ENCODE measurements at regions not wholly inside any gene's neighbourhood (a gene's known extent, or its start where the extent isn't known, plus 50 kb on each side); places are given as distances from the start of the nearest gene placed in this dataset.
"Not testable (repeated sequence)": the region's sequence is repeated elsewhere in the genome, so short reads cannot be mapped to it uniquely, and the experiment has no call there.

DNA sequence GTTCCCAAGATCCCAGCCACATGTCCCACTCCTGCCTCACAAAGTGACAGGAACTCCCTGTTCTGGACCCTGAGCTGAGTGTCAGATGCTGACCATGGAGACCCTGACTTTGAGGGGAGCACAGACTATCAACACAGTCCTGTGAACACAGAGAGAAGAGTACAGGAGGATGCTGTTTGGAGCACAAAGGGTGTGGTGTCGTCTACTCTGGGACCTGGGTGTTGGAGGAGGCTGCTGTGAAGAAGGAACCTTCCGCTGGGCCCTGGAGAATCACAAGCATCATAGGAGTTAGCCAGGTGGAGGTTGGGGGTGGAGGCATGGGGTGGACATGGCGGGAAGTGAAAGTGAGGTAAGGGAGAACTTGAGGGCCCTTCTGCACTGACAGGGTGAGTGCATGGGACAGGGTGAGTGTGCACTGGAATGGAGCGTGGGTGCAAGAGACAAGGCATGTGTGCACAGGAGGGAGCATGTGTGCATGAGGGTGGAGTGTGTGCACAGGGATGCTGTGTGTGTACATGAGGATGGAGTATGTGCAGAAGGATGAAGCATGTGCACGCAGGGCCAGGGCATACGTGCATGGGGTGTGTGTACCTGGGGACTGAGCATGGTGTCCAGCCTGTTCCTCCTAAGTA lies 70.7 kb upstream of the ANTXRL start:
- DNase-seq (no peak), ATAC-seq (replicated peaks in 1 of 2) (no peak)
- Mint-ChIP-seq H3K9me3 (no peaks in the 10 kb centered on the region), H3K27me3 (ENCODE audit: low read depth) (no peaks in the 10 kb centered on the region), H3K27ac (no peak overlapping the region), H3K4me1 (ENCODE audit: low read depth) (peaks cover 10% of the 10 kb centered on the region), H3K4me3 (no peak overlapping the region), H3K36me3 (ENCODE audit: insufficient read depth in 2 of 2) (peaks cover 2 to 3% of the 10 kb centered on the region in 2 donors)

DNA sequence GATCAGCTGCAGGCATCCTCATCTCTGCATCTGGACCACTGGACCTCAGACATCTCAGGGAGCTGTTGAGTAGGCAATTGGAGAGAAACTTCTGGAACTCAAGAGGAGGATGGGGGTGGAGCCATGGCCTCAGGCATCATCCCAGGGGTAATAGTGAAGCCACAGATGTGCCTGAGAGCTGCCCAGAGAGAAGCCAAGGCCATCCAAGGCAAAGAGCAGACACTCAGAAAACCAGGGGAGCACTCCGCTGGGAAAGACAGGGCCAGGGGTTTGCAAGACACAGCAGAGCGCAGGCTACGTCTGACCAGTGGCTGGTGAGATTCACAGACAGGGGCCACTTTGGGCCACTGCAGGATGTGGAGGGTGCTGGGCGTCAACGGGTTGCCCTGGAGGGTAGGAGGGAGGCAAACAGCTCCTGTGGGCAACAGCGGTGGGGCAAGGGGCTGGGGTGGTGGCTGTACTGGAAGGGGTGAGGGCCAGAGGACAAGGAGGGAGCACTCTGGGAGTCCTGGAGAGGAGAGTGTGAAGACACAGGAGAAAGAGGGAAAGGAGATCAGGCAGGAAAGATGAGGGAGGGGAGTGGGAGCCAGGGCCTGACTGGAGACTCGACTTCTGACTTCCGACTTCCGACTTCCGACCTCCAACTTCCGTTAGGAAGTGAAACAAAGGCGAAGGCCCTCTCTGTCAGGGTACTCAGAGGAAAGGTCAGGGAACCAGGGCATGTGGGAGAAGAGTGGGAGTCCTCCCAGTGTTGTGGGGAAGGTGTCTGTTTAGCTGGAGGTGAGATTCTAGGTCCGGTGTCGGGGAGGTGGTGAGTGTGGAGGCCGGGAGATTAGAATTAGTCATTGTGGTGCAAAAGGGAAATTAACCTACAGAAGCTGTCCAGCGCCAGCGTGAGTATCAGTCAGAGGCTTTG lies 69.7 kb upstream of the ANTXRL start:
- Mint-ChIP-seq H3K9me3 (no peaks in the 10 kb centered on the region), H3K27me3 (ENCODE audit: low read depth) (no peaks in the 10 kb centered on the region), H3K27ac (no peak overlapping the region), H3K4me3 (no peak overlapping the region), H3K36me3 (ENCODE audit: insufficient read depth in 2 of 2) (peaks cover 2 to 3% of the 10 kb centered on the region in 2 donors), H3K4me1 (ENCODE audit: low read depth) (peaks cover 10% of the 10 kb centered on the region)
- peak in 1 of 2 donors; percentile 35 for ATAC-seq (replicated peaks in 1 of 2)
- DNase-seq: no peak

DNA sequence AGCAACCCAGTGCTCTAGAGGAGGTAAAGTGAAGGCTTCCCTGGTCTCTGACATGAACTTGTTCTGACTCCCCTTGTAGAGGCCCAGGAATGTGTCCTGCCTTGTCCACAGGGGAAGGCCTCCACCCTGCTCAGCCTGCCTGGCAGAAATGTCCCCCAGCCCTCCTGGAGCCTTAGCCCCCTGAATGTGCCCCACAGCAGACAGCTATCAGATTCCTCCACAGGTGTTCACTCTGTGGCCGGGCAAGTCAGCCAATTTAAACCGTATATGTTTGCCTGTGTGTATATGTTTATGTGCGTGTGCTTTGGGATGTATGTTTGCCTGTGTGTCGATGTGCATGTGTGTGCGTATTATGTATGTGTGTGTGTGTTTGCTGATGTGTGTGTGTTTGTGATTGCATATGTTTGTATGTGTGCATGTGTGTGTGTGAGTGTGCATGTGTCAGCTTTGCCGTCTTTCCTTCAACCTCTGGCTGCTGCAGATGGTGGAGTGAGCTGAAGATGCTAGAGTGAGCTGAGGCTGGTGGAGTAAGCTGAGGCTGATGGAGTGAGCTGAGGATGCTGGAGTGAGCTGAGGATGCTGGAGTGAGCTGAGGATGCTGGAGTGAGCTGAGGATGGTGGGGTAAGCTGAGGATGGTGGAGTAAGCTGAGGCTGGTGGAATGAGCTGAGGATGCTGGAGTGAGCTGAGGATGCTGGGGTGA lies 68.9 kb upstream of the ANTXRL start:
- Mint-ChIP-seq H3K4me3 (no peak overlapping the region), H3K9me3 (no peaks in the 10 kb centered on the region), H3K4me1 (ENCODE audit: low read depth) (peaks cover 10% of the 10 kb centered on the region), H3K36me3 (ENCODE audit: insufficient read depth in 2 of 2) (peaks cover 2 to 3% of the 10 kb centered on the region in 2 donors), H3K27ac (no peak overlapping the region), H3K27me3 (ENCODE audit: low read depth) (no peaks in the 10 kb centered on the region)
- no peak for DNase-seq
- no peak for ATAC-seq (replicated peaks in 1 of 2)

DNA sequence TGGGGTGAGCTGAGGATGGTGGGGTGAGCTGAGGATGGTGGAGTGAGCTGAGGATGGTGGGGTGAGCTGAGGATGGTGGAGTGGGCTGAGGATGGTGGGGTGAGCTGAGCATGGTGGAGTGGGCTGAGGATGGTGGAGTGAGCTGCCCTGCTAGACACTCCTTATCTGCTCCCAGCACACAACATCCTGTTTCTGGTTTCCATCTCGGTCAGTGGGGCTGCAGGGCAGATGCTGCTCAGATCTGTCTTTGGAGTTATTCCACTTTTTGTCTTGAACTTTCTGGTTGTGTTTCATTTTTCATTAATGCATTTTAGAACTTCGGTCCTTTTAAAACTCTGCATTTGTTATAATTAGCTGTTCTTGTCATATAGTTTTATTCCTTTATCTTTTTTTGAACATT lies 67.9 kb upstream of the ANTXRL start:
- H3K27me3 Mint-ChIP-seq (ENCODE audit: low read depth): no peaks in the 10 kb centered on the region
- no peaks in the 10 kb centered on the region for H3K9me3 Mint-ChIP-seq
- peaks cover 10% of the 10 kb centered on the region for H3K4me1 Mint-ChIP-seq (ENCODE audit: low read depth)
- ATAC-seq (replicated peaks in 1 of 2): no peak
- no peak overlapping the region for H3K4me3 Mint-ChIP-seq
- peaks cover 2 to 3% of the 10 kb centered on the region in 2 donors for H3K36me3 Mint-ChIP-seq (ENCODE audit: insufficient read depth in 2 of 2)
- H3K27ac Mint-ChIP-seq: peak overlapping the region; percentile 40
- DNase-seq: no peak

DNA sequence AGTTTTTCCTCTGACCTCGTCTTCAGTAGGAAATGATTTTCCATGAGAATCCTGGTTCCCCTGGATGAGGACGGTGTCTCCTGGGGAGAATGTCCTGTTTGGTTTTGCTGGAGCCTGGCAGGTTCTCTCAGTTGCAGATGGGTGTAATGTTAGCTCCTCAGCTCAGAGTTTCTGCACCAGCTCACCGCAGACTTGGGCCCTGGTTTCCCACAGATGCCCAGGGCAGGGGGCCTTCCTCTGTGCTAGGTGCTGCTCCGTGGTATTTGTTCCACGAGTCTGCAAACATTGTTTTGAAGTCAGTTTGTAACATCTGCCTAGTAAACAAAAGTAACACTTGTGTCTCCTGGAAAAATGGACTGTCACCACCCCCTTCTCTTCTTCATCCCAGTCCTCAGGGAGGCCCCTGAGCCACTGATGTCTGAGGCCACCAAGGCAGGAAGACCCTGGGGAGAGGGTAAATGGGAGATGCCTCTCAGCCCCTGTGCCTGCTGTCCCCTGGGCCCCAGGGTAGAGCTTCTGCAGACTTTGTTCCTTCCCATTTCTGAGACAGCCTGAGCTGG lies 67.3 kb upstream of the ANTXRL start:
- not testable (repeated sequence) for H3K9me3 Mint-ChIP-seq; H3K27me3 Mint-ChIP-seq (ENCODE audit: low read depth); H3K36me3 Mint-ChIP-seq (ENCODE audit: insufficient read depth in 2 of 2); ATAC-seq (replicated peaks in 1 of 2); H3K4me3 Mint-ChIP-seq; DNase-seq
- Mint-ChIP-seq H3K4me1 (ENCODE audit: low read depth) (peaks cover 10% of the 10 kb centered on the region), H3K27ac (peak overlapping the region; percentile 40)

DNA sequence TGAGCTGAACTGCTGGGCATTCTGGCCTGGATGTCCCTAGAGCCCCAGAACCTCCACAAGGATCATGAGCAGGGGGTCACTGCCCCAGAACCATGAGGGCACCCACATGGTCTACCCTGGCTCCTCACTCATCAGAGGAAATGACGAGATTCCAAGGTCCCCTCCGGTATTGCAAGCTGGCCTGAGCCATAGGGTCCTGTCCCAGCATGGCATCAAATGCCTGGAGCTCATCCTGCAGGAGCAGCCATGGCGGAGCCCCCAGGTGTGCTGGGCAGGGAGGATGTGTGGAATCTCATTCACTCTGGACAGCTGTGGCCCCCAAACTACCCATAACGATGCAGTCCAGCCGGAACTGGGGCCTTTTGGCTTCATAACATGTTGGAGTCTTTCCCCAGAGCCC lies 66.6 kb upstream of the ANTXRL start:
- no peaks in the 10 kb centered on the region for H3K9me3 Mint-ChIP-seq
- no peak for ATAC-seq (replicated peaks in 1 of 2)
- H3K27me3 Mint-ChIP-seq (ENCODE audit: low read depth): no peaks in the 10 kb centered on the region
- no peak overlapping the region for H3K27ac Mint-ChIP-seq
- peaks cover 3% of the 10 kb centered on the region in 2 donors for H3K36me3 Mint-ChIP-seq (ENCODE audit: insufficient read depth in 2 of 2)
- peaks cover 10% of the 10 kb centered on the region for H3K4me1 Mint-ChIP-seq (ENCODE audit: low read depth)
- H3K4me3 Mint-ChIP-seq: no peak overlapping the region
- DNase-seq: no peak

DNA sequence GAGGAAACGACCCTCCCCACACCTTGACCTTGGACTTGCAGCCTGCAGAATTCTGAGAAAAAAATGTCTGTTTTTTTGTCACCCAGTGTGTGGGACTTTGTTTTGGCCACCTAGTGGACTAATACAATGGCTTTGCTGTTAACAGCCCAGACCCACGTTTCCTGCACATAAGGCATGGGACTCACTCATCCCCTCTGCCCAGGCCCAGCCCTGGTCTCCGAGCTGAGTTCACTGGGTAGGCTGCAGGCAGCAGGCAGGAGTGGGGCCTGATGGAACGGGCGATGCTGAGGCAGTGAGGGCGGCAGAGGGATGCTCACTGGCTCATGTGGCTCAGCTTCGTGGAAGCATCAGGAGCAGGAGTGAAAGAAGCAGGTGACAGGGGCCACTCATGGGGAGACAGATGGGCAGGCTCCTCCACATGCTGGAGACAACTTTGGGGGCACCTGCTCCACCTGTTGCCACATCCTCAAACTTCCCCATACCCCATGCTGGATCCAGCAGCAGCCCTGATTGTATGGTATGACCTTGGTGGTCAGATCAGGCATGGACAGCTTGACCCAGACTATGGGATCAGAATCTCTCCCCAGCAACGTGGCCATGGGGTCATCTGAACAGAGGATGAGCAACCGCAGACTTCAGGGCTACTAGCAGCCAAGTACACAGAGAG lies 65.8 kb upstream of the ANTXRL start:
- no peaks in the 10 kb centered on the region for H3K27me3 Mint-ChIP-seq (ENCODE audit: low read depth)
- H3K4me1 Mint-ChIP-seq (ENCODE audit: low read depth): peaks cover 10% of the 10 kb centered on the region
- H3K27ac Mint-ChIP-seq: no peak overlapping the region
- H3K36me3 Mint-ChIP-seq (ENCODE audit: insufficient read depth in 2 of 2): peaks cover 3% of the 10 kb centered on the region in 2 donors
- no peak overlapping the region for H3K4me3 Mint-ChIP-seq
- H3K9me3 Mint-ChIP-seq: no peaks in the 10 kb centered on the region
- DNase-seq (no peak), ATAC-seq (replicated peaks in 1 of 2) (no peak)

DNA sequence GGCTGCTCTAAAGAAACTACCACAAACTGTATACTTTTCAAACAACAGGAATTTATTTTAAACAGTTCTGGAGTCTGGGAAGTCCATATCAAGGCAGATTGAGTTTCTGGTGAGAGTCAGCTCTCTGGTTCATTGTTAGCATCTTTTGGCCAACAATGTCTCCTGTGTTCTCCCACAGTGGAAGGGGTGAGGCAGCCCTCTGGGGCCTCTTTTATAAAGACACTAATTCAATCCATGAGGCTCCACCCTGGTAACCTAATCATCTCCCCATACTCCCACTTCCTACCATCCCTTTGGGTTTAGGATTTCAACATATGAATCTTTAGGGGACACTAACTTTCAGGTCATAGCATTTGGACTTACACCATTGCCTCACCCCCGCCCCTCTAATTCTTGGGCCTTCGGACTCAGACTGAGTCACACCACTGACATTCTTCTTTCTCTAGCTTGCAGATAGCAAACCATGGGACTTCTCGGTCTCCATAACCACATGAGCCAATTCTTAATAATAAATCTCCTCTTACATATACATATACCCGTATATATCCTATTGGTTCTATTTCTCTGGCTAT lies 64.3 kb upstream of the ANTXRL start:
- Mint-ChIP-seq H3K27me3 (ENCODE audit: low read depth) (no peaks in the 10 kb centered on the region), H3K4me3 (no peak overlapping the region), H3K27ac (no peak overlapping the region), H3K36me3 (ENCODE audit: insufficient read depth in 2 of 2) (peaks cover 3% of the 10 kb centered on the region in 2 donors), H3K4me1 (ENCODE audit: low read depth) (peaks cover 16% of the 10 kb centered on the region), H3K9me3 (no peaks in the 10 kb centered on the region)
- no peak for ATAC-seq (replicated peaks in 1 of 2)
- DNase-seq: no peak

DNA sequence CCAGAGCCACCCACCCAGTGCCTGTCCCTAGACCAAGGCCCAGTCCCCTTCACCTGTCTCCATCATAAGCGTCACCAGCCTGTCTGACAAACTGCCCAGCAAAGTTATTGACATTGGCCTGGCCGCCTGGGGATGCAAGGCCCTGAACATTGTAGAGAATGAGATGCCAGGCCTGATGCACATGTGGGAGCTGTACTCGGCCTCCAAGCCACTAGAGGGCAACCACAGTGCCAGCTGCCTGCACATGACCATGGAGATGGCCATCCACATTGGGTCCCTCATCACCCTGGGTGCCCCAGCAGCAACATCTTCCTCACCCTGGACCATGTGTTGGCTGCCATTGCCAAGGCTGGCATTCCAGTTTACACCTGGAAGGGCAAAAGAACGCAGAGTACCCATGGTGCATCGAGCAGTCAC lies 63.7 kb upstream of the ANTXRL start:
- Mint-ChIP-seq H3K4me1 (ENCODE audit: low read depth) (peaks cover 16% of the 10 kb centered on the region), H3K9me3 (no peaks in the 10 kb centered on the region), H3K4me3 (no peak overlapping the region), H3K27me3 (ENCODE audit: low read depth) (no peaks in the 10 kb centered on the region), H3K36me3 (ENCODE audit: insufficient read depth in 2 of 2) (peaks cover 1 to 3% of the 10 kb centered on the region in 2 donors), H3K27ac (no peak overlapping the region)
- no peak for ATAC-seq (replicated peaks in 1 of 2)
- DNase-seq: no peak

DNA sequence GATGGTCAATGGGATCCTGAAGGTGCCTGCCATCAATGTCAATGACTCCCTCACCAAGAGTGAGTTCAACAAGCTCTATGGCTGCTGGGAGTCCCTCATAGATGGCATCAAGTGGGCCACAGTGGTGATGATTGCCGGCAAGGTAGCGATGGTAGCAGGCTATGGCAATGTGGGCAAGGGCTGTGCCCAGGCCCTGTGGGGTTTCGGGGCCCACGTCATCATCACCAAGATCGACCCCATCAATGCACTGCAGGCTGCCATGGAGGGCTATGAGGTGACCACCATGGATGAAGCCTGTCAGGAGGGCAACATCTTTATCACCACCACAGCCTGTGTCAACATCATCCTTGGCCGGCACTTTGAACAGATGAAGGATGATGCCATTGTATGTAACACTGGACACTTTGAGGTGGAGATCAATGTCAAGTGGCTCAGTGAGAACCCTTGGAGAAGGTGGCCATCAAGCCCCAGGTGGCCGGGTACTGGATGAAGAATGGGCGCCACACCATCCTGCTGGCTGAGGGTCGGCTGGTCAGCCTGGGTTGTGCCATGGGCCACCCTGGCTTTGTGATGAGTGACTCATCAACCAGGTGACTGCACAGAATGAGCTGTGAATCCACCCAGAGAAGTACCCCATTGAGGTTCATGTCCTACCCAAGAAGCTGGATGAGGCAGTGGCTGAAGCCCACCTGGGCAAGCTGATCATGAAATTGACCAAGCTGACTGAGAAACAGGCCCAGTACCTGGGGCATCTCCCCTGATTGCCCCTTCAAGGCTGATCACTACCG lies 63.0 kb upstream of the ANTXRL start:
- peaks cover 1 to 3% of the 10 kb centered on the region in 2 donors for H3K36me3 Mint-ChIP-seq (ENCODE audit: insufficient read depth in 2 of 2)
- H3K4me3 Mint-ChIP-seq: no peak overlapping the region
- ATAC-seq (replicated peaks in 1 of 2) (no peak), DNase-seq (no peak)
- peaks cover 17% of the 10 kb centered on the region for H3K4me1 Mint-ChIP-seq (ENCODE audit: low read depth)
- H3K9me3 Mint-ChIP-seq: no peaks in the 10 kb centered on the region
- H3K27me3 Mint-ChIP-seq (ENCODE audit: low read depth): no peaks in the 10 kb centered on the region
- no peak overlapping the region for H3K27ac Mint-ChIP-seq

DNA sequence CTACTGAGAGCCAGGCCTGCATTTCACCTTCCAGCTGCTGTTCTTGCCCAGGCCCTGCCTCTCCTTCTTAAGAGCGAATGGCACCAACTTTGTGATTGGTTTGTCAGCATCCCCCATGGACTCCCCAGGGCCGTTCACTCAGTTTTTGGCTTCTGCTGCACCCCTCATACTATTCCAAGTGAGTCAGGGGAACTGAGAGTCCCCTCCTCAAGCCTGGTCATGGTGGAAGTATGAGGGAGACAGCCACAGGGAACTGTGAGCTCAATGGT lies 62.4 kb upstream of the ANTXRL start:
- H3K36me3 Mint-ChIP-seq (ENCODE audit: insufficient read depth in 2 of 2): peaks cover 0 to 3% of the 10 kb centered on the region in 2 donors
- no peak overlapping the region for H3K27ac Mint-ChIP-seq
- no peak overlapping the region for H3K4me3 Mint-ChIP-seq
- H3K27me3 Mint-ChIP-seq (ENCODE audit: low read depth): no peaks in the 10 kb centered on the region
- ATAC-seq (replicated peaks in 1 of 2) (no peak), DNase-seq (no peak)
- H3K9me3 Mint-ChIP-seq: no peaks in the 10 kb centered on the region
- H3K4me1 Mint-ChIP-seq (ENCODE audit: low read depth): peaks cover 18% of the 10 kb centered on the region

DNA sequence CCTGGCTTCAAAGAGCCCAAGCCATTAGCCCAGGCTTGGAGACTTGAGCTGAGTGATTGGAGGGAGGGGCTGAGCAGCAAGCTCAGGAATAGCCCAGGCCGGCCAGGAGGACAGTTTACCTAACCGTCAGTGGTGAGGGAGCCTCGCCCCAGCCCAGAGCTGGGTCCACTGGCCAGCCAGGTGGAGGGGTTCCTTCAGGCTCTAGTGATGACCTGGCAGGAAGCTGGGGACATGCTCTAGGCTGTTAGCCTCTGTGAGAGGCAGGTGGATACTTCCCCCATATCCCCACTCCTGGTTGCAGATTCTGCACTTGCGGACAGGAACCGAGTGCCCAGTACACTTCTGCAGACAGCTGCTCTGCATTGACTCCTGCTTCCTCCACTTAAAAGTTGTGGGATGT lies 61.2 kb upstream of the ANTXRL start:
- H3K4me3 Mint-ChIP-seq: no peak overlapping the region
- H3K27ac Mint-ChIP-seq: no peak overlapping the region
- peaks cover 3 to 9% of the 10 kb centered on the region in 2 donors for H3K36me3 Mint-ChIP-seq (ENCODE audit: insufficient read depth in 2 of 2)
- DNase-seq (no peak), ATAC-seq (replicated peaks in 1 of 2) (no peak)
- peaks cover 17% of the 10 kb centered on the region for H3K4me1 Mint-ChIP-seq (ENCODE audit: low read depth)
- no peaks in the 10 kb centered on the region for H3K27me3 Mint-ChIP-seq (ENCODE audit: low read depth)
- no peaks in the 10 kb centered on the region for H3K9me3 Mint-ChIP-seq

Measured in activated T-cell treated with anti-CD3 and anti-CD28 coated beads, Interleukin-2, amount 50 U/mL, for 72 hours (primary cell).